ENCODE measurements at regions not wholly inside any gene's neighbourhood (a gene's known extent, or its start where the extent isn't known, plus 50 kb on each side); places are given as distances from the start of the nearest gene placed in this dataset.

DNA sequence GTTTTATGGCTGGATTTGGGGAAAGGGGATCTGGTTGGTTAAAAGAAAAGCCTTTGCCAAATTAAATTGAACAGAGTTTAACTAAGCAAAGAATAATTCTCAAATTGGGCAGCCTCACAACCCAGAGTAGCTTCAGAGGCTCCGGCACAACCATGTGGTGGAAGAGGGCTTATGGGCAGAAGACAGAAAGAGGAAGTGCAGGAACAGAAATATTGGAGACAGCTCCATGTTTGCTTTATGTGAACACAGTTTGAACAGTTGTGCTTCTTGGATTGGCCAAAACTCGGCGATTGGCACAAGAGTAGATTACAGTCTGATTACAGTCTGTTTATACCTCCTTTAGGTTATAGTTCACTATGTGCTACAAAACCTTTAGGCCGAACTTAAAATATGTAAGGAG lies 562.7 kb downstream of the TRIML1 start:
- Histone ChIP-seq H3K27me3 (no peaks in the 10 kb centered on the region), H3K4me3 (no peak overlapping the region), H3K4me2 (no peak overlapping the region), H3K27ac (no peak overlapping the region), H3K4me1 (no peaks in the 10 kb centered on the region), H3K36me3 (no peaks in the 10 kb centered on the region), H3K9ac (no peak overlapping the region), H4K20me1 (no peaks in the 10 kb centered on the region), H3K9me3 (no peaks in the 10 kb centered on the region)
- no peak for TF ChIP-seq Cebpa-rat (IDR thresholded peaks at IDR 0.05)

DNA sequence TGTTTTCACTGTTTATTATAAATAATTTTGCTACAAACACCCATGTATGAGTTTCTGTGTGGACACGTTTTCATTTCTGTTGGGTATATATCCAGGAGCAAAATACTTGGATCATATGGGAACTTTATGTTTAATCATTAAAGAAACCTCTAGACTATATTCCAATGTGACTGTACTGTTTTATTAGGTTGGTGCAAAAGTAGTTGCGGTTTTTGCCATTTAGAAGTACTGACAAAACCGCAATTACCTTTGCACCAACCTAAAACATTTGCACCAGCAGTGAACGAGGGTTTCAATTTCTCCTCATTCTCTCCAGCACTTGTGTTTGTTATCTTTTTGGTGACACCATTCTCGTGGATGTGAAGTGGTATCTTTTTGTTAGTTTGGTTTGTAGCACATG lies 565.0 kb downstream of the TRIML1 start:
- H3K9ac ChIP-seq: no peak overlapping the region
- no peak overlapping the region for H3K4me3 ChIP-seq
- H3K27me3 ChIP-seq: no peaks in the 10 kb centered on the region
- no peaks in the 10 kb centered on the region for H3K4me1 ChIP-seq
- H3K36me3 ChIP-seq: no peaks in the 10 kb centered on the region
- H3K4me2 ChIP-seq: no peak overlapping the region
- TF ChIP-seq Cebpa-rat (IDR thresholded peaks at IDR 0.05): no peak
- no peaks in the 10 kb centered on the region for H4K20me1 ChIP-seq
- no peaks in the 10 kb centered on the region for H3K9me3 ChIP-seq
- H3K27ac ChIP-seq: no peak overlapping the region

DNA sequence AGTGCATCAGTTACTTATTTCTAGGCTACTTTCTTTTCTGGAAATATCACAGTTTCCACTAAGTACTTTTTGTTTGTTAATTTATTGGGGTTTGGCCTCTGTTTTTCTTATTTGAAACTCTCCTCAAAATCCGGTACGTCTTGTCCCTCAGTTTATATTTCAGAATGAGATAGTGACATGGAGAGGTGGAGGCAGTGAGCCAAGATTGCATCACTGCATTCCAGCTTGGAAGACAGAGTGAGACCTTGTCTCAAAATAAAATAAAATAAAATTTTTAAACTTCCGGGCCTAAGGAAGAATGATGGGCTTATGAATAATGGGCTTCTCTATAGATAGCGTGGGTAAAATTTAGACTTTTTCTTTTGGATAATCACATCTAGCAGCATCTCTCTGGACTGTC lies 567.8 kb downstream of the TRIML1 start:
- Histone ChIP-seq H3K9me3 (no peaks in the 10 kb centered on the region), H3K27me3 (no peaks in the 10 kb centered on the region), H4K20me1 (no peaks in the 10 kb centered on the region), H3K4me2 (no peak overlapping the region), H3K27ac (no peak overlapping the region), H3K4me3 (no peak overlapping the region), H3K4me1 (no peaks in the 10 kb centered on the region), H3K36me3 (no peaks in the 10 kb centered on the region), H3K9ac (no peak overlapping the region)
- TF ChIP-seq Cebpa-rat (IDR thresholded peaks at IDR 0.05): no peak

DNA sequence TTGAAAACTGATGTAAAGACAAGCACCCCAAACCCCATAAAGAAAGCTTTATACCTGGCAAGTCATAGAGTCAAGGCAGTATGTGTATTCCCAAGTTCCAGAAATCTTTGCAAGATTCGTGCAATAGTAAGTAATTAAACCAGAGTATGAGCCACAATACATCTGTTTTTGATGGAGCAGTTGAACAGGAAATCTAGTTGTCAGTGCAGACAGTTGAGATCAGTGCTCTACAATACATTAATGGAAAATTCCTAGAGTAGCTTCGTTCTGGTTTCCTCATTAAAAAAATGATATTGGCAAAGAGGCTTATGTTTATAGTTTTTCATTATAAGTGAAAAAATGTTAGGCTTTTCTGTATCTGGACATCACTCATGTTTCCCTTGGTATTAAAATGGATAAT lies 575.3 kb downstream of the TRIML1 start:
- H3K4me1 ChIP-seq: peaks cover 4% of the 10 kb centered on the region; the same call in 1 of the 2 replicates
- H3K4me3 ChIP-seq: no peak overlapping the region
- TF ChIP-seq Cebpa-rat (IDR thresholded peaks at IDR 0.05): no peak
- H3K4me2 ChIP-seq: no peak overlapping the region
- H4K20me1 ChIP-seq: no peaks in the 10 kb centered on the region
- H3K27me3 ChIP-seq: no peaks in the 10 kb centered on the region
- no peaks in the 10 kb centered on the region for H3K36me3 ChIP-seq
- H3K27ac ChIP-seq: no peak overlapping the region
- no peak overlapping the region for H3K9ac ChIP-seq
- H3K9me3 ChIP-seq: no peaks in the 10 kb centered on the region

DNA sequence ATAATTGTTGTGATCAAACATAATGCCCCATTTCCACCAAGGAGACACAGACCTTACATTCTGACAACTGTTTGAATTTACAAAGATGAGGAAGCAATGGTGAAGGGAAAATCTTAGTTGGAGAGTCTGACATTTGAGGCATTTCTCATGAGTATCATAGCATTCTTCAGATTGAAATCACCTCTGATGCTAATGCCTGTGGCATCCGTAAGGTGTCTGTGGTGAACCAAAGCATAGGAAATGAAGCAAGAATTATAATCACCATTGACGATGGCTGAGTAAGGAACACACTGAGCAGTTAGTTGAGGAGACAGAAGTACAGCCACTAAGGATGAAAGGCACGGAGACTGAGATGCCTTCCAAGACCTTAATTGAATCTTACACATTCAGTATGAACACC lies 575.7 kb downstream of the TRIML1 start:
- H4K20me1 ChIP-seq: no peaks in the 10 kb centered on the region
- no peak overlapping the region for H3K9ac ChIP-seq
- peaks cover 4% of the 10 kb centered on the region; the same call in 1 of the 2 replicates for H3K4me1 ChIP-seq
- H3K4me2 ChIP-seq: no peak overlapping the region
- no peak overlapping the region for H3K4me3 ChIP-seq
- no peak overlapping the region for H3K27ac ChIP-seq
- no peak for TF ChIP-seq Cebpa-rat (IDR thresholded peaks at IDR 0.05)
- no peaks in the 10 kb centered on the region for H3K9me3 ChIP-seq
- no peaks in the 10 kb centered on the region for H3K27me3 ChIP-seq
- H3K36me3 ChIP-seq: no peaks in the 10 kb centered on the region

DNA sequence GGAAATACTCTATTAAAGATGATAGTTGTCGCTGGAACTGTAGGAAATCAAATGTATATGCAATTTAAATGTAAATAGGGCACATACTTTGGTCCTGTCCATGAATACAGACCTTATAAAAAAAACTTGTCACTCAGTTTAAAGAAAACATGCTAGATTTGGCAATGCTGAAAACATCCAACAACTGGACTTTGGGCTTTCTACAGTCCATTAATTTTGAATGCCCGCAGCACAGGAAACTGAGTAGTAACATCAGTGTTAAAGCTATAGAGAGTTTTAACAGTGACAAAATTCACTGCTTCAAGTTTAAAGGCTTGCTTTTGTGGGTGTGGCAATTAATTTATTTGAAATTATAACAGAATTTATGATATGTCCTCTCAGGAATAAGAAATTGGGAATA lies 578.4 kb downstream of the TRIML1 start:
- no peaks in the 10 kb centered on the region for H4K20me1 ChIP-seq
- H3K4me1 ChIP-seq: peaks cover 4% of the 10 kb centered on the region; the same call in 1 of the 2 replicates
- no peak overlapping the region for H3K9ac ChIP-seq
- no peak overlapping the region for H3K4me3 ChIP-seq
- H3K27me3 ChIP-seq: no peaks in the 10 kb centered on the region
- no peak overlapping the region for H3K4me2 ChIP-seq
- H3K27ac ChIP-seq: no peak overlapping the region
- no peaks in the 10 kb centered on the region for H3K36me3 ChIP-seq
- peaks cover 12% of the 10 kb centered on the region for H3K9me3 ChIP-seq
- TF ChIP-seq Cebpa-rat (IDR thresholded peaks at IDR 0.05): no peak

DNA sequence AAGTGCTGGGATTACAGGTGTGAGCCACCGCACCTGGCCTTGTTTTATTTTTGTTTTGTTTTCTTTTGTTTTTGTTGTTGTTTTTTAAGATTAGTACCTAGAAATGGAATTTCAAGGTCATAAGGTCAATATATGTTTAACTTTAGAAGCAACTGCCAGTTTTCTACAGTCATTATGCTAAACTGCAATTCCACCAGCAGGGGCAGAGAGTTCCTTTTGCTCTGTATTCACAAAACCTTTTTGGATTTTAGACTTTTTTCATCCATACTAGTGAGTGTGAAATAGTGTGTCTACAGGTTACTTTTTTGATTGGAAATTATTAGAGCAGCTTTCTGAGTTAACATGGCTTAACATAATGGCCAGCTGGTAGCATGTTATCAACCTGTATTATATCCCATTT lies 580.6 kb downstream of the TRIML1 start:
- H3K27me3 ChIP-seq: no peaks in the 10 kb centered on the region
- no peaks in the 10 kb centered on the region for H3K4me1 ChIP-seq
- H3K4me2 ChIP-seq: no peak overlapping the region
- no peak for TF ChIP-seq Cebpa-rat (IDR thresholded peaks at IDR 0.05)
- H3K9me3 ChIP-seq: peaks cover 12% of the 10 kb centered on the region
- no peaks in the 10 kb centered on the region for H4K20me1 ChIP-seq
- H3K27ac ChIP-seq: no peak overlapping the region
- no peak overlapping the region for H3K4me3 ChIP-seq
- no peaks in the 10 kb centered on the region for H3K36me3 ChIP-seq
- no peak overlapping the region for H3K9ac ChIP-seq

DNA sequence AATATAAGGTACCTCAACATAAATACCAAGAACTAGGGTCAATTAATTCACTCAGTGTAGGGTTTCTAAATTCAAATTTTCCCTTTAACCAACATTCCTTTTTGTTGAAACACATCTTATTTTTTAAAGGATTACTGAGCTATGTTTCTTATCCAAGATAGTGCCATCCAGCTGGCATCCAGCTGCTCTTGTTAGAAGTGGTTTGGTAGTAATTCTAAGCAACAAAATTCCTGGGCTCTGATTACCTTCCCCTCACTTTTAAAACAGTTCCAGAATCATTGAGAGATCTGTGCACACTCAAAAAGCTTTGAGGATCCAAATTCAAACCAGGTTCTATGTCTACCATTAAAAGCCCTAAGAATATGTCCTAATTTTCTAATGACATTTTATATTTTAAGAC lies 583.7 kb downstream of the TRIML1 start:
- no peak overlapping the region for H3K4me3 ChIP-seq

DNA sequence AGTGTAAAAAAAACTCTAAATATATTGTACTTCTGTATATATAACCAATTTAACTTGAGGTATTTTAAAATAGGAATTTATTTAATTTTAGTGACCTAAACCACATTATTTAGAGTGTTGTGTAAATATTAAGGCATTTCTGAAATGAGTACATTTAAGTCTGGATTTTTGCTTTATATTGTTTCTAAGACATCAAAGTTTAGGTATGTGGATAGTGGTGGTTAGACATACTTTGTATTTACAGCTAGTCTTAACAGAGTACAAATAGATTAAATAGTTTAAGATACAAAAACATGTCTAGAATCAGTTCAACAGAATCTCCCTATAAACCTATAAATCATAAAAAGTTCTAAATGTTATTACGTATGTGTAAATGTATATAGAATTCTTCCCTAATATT lies 588.5 kb downstream of the TRIML1 start:
- Histone ChIP-seq H3K4me2 (no peak overlapping the region), H3K27me3 (no peaks in the 10 kb centered on the region), H4K20me1 (no peaks in the 10 kb centered on the region), H3K9ac (no peak overlapping the region), H3K27ac (no peak overlapping the region), H3K9me3 (peaks cover 5% of the 10 kb centered on the region; the same call in 1 of the 2 replicates), H3K4me1 (peaks cover 11% of the 10 kb centered on the region), H3K4me3 (no peak overlapping the region), H3K36me3 (no peaks in the 10 kb centered on the region)
- no peak for TF ChIP-seq Cebpa-rat (IDR thresholded peaks at IDR 0.05)

More for the DNA sequence above, 583.7 kb downstream of the TRIML1 start:
- Histone ChIP-seq H3K9me3 (peaks cover 12% of the 10 kb centered on the region), H3K36me3 (no peaks in the 10 kb centered on the region), H3K4me2 (no peak overlapping the region), H4K20me1 (no peaks in the 10 kb centered on the region), H3K4me1 (no peaks in the 10 kb centered on the region), H3K27ac (no peak overlapping the region), H3K9ac (no peak overlapping the region), H3K27me3 (no peaks in the 10 kb centered on the region)
- TF ChIP-seq Cebpa-rat (IDR thresholded peaks at IDR 0.05): no peak

DNA sequence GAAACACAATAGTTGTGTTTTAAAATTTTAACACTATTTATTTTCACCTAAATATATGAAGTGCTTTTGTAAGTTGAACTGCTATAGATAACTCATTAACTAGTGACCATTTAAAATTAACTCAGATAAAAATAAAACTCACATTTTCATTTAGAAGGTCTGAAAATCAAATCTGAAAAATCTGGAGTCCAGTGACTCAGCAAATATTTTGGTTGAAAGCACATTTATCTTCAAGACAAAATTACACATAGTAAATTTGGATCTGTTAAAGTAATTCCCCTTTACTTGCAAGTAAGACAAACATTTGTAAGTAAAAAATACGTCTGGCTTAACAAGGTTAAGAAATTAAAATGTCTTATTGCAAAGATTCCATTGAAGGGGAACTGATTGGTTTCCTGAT lies 589.1 kb downstream of the TRIML1 start:
- Histone ChIP-seq H3K27me3 (no peaks in the 10 kb centered on the region), H3K27ac (no peak overlapping the region), H3K36me3 (no peaks in the 10 kb centered on the region), H4K20me1 (no peaks in the 10 kb centered on the region), H3K9me3 (peaks cover 5% of the 10 kb centered on the region; the same call in 1 of the 2 replicates), H3K9ac (no peak overlapping the region), H3K4me3 (no peak overlapping the region), H3K4me1 (peaks cover 11% of the 10 kb centered on the region), H3K4me2 (peak overlapping the region; percentile 34; the same call in 1 of the 2 replicates)
- TF ChIP-seq Cebpa-rat (IDR thresholded peaks at IDR 0.05): no peak

DNA sequence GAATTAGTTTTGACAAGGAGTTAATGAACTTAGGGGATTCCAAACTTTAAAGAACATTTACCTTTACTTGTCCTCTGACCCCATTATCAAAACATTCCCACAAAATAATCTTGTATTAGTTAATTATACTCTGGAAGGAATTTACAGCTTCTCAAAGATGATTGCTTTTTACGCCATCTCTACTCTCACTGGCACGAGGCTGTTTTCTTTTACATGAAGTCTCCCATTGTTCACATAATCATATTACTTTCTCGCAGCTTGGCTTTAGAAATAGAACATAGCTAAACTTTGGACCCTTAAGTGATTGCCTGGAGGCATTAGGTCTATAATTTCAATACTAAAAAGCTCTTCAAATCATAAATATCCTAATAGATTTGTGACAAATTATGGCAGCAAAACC lies 592.9 kb downstream of the TRIML1 start:
- Histone ChIP-seq H3K36me3 (no peaks in the 10 kb centered on the region), H3K27me3 (no peaks in the 10 kb centered on the region)
- no peak for TF ChIP-seq Cebpa-rat (IDR thresholded peaks at IDR 0.05)

More for the DNA sequence above, 592.9 kb downstream of the TRIML1 start:
- Histone ChIP-seq H4K20me1 (no peaks in the 10 kb centered on the region), H3K9ac (no peak overlapping the region), H3K27ac (no peak overlapping the region), H3K4me2 (no peak overlapping the region), H3K4me1 (peaks cover 11% of the 10 kb centered on the region), H3K4me3 (no peak overlapping the region), H3K9me3 (peaks cover 20% of the 10 kb centered on the region)
